DND-41 (cell line): ENCODE measurements at regions not wholly inside any gene's neighbourhood (a gene's known extent, or its start where the extent isn't known, plus 50 kb on each side); places are given as distances from the start of the nearest gene placed in this dataset.

Experiments
- EZH2 ChIP-seq: IDR thresholded peaks from 3 replicates; pipeline ENCODE4 v1.6.1; 2012; ENCODE audit warnings: borderline replicate concordance, low read depth, mild to moderate bottlenecking, moderate library complexity, low read length, inconsistent platforms; ENCODE audit not compliant: severe bottlenecking
- TF ChIP-seq, protein P1 (sequence below): IDR thresholded peaks from 2 replicates; pipeline ENCODE4 v1.5.1; 2012; ENCODE audit warnings: borderline replicate concordance, low read length, moderate library complexity, mild to moderate bottlenecking; ENCODE audit not compliant: poor library complexity, severe bottlenecking; ENCODE audit errors: extremely low read depth

DNA sequence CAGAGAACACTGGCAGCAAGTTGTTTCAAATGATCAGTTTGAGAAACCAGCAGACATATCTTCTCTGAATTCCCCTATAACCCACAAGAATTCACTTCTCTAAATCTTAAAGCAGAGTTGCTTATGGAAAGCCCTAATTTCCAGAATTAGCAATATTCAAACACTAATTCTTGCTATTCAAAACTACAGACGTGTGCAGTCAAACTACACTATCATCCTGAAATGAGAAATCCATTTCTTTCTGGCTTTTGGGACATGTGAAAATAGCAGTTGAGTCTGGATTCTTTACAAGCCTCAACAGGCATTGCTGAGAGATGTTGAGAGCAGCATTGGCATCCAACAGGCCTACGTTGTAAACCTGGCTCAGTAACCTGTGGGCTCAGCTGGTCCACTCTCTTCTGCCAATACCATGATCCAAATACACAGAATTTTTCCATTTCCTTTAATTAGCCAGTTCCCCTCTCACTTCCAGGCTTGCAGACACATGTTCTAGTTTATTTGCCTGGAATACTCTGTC lies 74.6 kb upstream of the TMTC1 start:
- TF ChIP-seq, protein P1, sequence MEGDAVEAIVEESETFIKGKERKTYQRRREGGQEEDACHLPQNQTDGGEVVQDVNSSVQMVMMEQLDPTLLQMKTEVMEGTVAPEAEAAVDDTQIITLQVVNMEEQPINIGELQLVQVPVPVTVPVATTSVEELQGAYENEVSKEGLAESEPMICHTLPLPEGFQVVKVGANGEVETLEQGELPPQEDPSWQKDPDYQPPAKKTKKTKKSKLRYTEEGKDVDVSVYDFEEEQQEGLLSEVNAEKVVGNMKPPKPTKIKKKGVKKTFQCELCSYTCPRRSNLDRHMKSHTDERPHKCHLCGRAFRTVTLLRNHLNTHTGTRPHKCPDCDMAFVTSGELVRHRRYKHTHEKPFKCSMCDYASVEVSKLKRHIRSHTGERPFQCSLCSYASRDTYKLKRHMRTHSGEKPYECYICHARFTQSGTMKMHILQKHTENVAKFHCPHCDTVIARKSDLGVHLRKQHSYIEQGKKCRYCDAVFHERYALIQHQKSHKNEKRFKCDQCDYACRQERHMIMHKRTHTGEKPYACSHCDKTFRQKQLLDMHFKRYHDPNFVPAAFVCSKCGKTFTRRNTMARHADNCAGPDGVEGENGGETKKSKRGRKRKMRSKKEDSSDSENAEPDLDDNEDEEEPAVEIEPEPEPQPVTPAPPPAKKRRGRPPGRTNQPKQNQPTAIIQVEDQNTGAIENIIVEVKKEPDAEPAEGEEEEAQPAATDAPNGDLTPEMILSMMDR = no peak
- no peak for TF ChIP-seq EZH2
